ENCODE measurements at regions not wholly inside any gene's neighbourhood (a gene's known extent, or its start where the extent isn't known, plus 50 kb on each side); places are given as distances from the start of the nearest gene placed in this dataset.

- no peaks in the 10 kb centered on the region for H3K27me3 ChIP-seq (ENCODE audit: control insufficient read depth, insufficient read depth, low read length)
- no peaks in the 10 kb centered on the region for H3K9me3 ChIP-seq (ENCODE audit: control insufficient read depth, insufficient read depth, low read length)
- CTCF ChIA-PET, result no interaction called here
- H3K4me3 ChIP-seq (ENCODE audit: low read depth, low read length), result no peak overlapping the region
- POLR2A ChIA-PET, result no interaction called here
- DNase-seq (ENCODE audit: low read depth, low spot score), result no peak
- no peak for TF ChIP-seq CTCF (IDR thresholded peaks at IDR 0.05; ENCODE audit: low read depth, low read length)
- no peak overlapping the region for H3K27ac ChIP-seq (ENCODE audit: low read depth, low read length)
Observed at GRCh38 chr11:80635178-80635577, 1194.3 kb upstream of the TENM4 start.

GRCh38 chr11:80632691-80633090, 1191.9 kb upstream of the TENM4 start:
- no peaks in the 10 kb centered on the region for H3K27me3 ChIP-seq (ENCODE audit: control insufficient read depth, insufficient read depth, low read length)
- no peak overlapping the region for H3K27ac ChIP-seq (ENCODE audit: low read depth, low read length)
- ChIA-PET POLR2A (no interaction called here), CTCF (no interaction called here)
- DNase-seq (ENCODE audit: low read depth, low spot score), result no peak
- no peak overlapping the region for H3K4me3 ChIP-seq (ENCODE audit: low read depth, low read length)
- H3K9me3 ChIP-seq (ENCODE audit: control insufficient read depth, insufficient read depth, low read length), result no peaks in the 10 kb centered on the region
- TF ChIP-seq CTCF (IDR thresholded peaks at IDR 0.05; ENCODE audit: low read depth, low read length), result no peak

- no peak for TF ChIP-seq CTCF (IDR thresholded peaks at IDR 0.05; ENCODE audit: low read depth, low read length)
- POLR2A ChIA-PET, result no interaction called here
- CTCF ChIA-PET, result no interaction called here
- Histone ChIP-seq H3K27ac (ENCODE audit: low read depth, low read length) (no peak overlapping the region), H3K4me3 (ENCODE audit: low read depth, low read length) (no peak overlapping the region), H3K27me3 (ENCODE audit: control insufficient read depth, insufficient read depth, low read length) (no peaks in the 10 kb centered on the region), H3K9me3 (ENCODE audit: control insufficient read depth, insufficient read depth, low read length) (no peaks in the 10 kb centered on the region)
- DNase-seq (ENCODE audit: low read depth, low spot score), result no peak
Observed at GRCh38 chr11:80632156-80632555, 1191.3 kb upstream of the TENM4 start.

- no peak for TF ChIP-seq CTCF (IDR thresholded peaks at IDR 0.05; ENCODE audit: low read depth, low read length)
- CTCF ChIA-PET, result no interaction called here
- Histone ChIP-seq H3K9me3 (ENCODE audit: control insufficient read depth, insufficient read depth, low read length) (no peaks in the 10 kb centered on the region), H3K27me3 (ENCODE audit: control insufficient read depth, insufficient read depth, low read length) (no peaks in the 10 kb centered on the region), H3K27ac (ENCODE audit: low read depth, low read length) (no peak overlapping the region), H3K4me3 (ENCODE audit: low read depth, low read length) (no peak overlapping the region)
- POLR2A ChIA-PET, result no interaction called here
- DNase-seq (ENCODE audit: low read depth, low spot score), result no peak
Observed at GRCh38 chr11:80629466-80629865, 1188.6 kb upstream of the TENM4 start.

GRCh38 chr11:80627364-80627763, 1186.5 kb upstream of the TENM4 start:
- POLR2A ChIA-PET, result interaction anchor here (0.5 kb wide), 1 partner anchor 70 kb away, joined by 4 read pairs; no protein-coding TSS in a partner anchor
- Histone ChIP-seq H3K27ac (ENCODE audit: low read depth, low read length) (no peak overlapping the region), H3K27me3 (ENCODE audit: control insufficient read depth, insufficient read depth, low read length) (no peaks in the 10 kb centered on the region), H3K9me3 (ENCODE audit: control insufficient read depth, insufficient read depth, low read length) (no peaks in the 10 kb centered on the region), H3K4me3 (ENCODE audit: low read depth, low read length) (no peak overlapping the region)
- no peak for TF ChIP-seq CTCF (IDR thresholded peaks at IDR 0.05; ENCODE audit: low read depth, low read length)
- CTCF ChIA-PET, result no interaction called here
- DNase-seq (ENCODE audit: low read depth, low spot score), result no peak
